Ecto neural progenitor cell (in vitro differentiated cells): ENCODE measurements at regions not wholly inside any gene's neighbourhood (a gene's known extent, or its start where the extent isn't known, plus 50 kb on each side); places are given as distances from the start of the nearest gene placed in this dataset.

Source experiments
- DNase-seq: peaks from one replicate; pipeline ENCODE4 v3.0.0-alpha.2; 2018; ENCODE audit warnings: low spot score

DNA sequence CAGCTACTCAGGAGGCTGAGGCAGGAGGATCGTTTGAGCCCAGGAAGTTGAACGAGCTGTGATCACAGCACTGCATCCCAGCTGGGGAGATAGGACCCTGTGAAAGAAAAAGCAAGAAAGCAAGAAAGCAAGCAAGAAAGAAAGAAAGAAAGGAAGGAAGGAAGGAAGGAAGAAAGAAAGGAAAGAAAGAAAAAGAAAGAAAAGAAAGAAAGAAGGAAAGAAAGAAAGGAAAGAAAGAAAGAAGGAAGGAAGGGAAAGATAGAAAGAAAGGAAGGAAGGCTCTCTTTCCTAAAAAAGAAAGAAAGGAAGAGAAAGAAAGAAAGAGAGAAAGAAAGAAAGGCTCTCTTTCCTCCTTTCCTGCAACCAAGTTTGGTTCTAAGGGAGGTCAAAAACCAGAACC is 380.3 kb downstream of the PCNX1 start:
- DNase-seq, result no peak

DNA sequence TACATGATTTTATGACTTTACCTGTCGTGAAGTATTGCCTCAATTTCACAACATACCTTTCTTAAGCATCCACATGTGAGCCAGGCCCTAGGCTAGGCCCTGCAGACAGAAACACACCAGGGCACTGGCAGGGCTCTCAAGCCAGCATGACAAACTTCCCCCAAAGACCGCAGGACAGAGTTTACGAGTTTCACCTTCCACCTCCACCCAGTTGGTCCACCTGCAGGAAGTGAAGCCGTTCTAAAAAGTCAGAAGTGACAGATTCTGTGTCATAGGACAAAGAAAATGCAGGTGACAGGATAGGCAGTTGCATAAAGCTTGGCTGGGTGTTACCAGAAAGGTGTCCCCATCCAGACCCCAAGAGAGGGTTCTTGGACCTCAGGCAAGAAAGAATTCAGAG is 382.3 kb downstream of the PCNX1 start:
- no peak for DNase-seq

- DNase-seq, result no peak
These were observed 383.0 kb downstream of the PCNX1 start for GRCh38 chr14:71290301-71290700.

DNA sequence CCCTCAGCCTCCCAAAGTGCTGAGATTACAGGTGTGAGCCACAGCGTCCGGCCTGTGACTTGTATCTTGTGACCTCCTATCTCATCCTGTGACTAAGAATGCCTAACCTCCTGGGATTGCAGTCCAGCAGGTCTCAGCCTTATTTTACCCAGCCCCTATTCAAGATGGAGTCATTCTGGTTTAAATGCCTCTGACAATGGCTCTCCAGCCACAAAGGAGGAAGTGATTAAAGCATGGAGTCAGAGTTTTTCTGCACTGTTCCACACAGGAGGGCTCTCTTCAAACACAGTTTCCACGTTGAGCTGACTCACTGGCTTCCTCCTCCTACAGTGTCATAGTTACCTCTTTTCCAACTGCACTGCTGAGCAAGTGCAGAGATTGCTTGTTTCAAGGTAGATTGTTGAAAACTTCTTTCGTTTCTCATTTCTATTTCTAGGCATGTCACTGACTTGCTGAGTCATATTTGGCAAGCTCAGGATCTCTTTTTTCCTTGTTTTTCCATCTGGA is 383.8 kb downstream of the PCNX1 start:
- DNase-seq, result no peak

GRCh38 chr14:71296184-71296583 is 388.9 kb downstream of the PCNX1 start:
- no peak for DNase-seq

- no peak for DNase-seq
These were observed 393.5 kb downstream of the PCNX1 start for GRCh38 chr14:71300566-71301330.

- DNase-seq, result no peak
These were observed 394.4 kb downstream of the PCNX1 start for GRCh38 chr14:71301611-71302010.

DNA sequence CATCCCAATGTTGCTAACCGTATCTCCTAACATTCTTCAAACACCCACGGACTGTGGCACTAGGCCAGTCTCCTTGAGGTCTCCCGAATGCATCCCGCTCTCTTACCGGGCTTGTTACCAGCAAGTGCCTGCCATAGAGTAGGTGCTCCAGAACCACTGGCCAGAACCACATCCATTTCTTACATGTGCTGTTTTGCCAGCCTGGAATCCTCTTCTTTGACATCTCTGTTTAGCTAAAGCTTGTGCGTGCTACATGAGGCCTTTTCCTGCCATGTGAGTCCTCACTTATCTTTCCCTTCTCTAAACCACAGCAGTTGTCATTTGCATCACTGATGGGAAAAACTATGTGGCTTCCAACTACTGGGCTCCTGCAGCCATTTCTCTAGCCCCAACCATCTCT is 397.4 kb downstream of the PCNX1 start:
- DNase-seq, result no peak

GRCh38 chr14:71308671-71309070 is 401.4 kb downstream of the PCNX1 start:
- DNase-seq, result no peak

- DNase-seq, result no peak
These were observed 402.5 kb downstream of the PCNX1 start for GRCh38 chr14:71309756-71310155.

GRCh38 chr14:71311061-71311460 is 403.8 kb downstream of the PCNX1 start:
- no peak for DNase-seq

- DNase-seq, result no peak
These were observed 407.5 kb downstream of the PCNX1 start for GRCh38 chr14:71314717-71315116.

- no peak for DNase-seq
These were observed 410.3 kb downstream of the PCNX1 start for GRCh38 chr14:71317385-71318096.

GRCh38 chr14:71318097-71318459 is 410.8 kb downstream of the PCNX1 start:
- DNase-seq, result no peak

GRCh38 chr14:71319666-71320065 is 412.4 kb downstream of the PCNX1 start:
- DNase-seq, result no peak

DNA sequence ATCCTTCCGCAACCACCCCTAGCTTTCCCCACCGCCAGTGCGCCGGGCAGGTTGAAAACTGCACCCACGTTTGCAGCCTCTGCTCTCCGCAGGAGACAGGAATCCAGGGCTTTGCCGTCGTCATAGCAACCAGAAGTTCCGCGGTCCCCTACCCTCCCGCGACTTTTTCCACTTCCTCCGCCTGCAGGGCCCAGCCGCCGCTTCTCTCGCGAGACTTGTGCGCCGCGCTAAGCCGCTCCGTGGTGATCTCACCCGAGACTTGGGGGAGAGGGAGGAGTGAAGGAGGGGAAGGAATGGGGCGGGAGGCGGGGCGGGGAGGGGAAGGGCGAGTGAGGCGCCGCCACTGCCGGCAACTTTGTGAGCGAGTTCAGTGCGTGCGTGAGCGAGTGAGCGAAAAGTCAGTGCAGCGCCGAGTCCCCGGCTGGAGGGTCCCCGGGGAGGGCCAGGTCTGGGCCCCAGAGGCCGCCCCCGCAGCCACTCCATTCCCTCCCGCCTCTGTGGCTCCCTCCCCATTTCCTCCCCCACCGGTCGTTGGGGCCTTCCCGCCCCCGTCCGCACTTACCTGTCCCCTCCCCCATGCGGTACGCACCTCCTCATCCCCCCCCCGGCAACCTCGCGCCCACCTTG is 413.0 kb downstream of the PCNX1 start, which contains the start of gene SIPA1L1:
SIPA1L1 (plus strand) TSS at position 370 of the 627 bp plus-strand sequence.
- peak; percentile 97 for DNase-seq

GRCh38 chr14:71320734-71321573 is 413.7 kb downstream of the PCNX1 start:
- DNase-seq, result peak; percentile 80

DNA sequence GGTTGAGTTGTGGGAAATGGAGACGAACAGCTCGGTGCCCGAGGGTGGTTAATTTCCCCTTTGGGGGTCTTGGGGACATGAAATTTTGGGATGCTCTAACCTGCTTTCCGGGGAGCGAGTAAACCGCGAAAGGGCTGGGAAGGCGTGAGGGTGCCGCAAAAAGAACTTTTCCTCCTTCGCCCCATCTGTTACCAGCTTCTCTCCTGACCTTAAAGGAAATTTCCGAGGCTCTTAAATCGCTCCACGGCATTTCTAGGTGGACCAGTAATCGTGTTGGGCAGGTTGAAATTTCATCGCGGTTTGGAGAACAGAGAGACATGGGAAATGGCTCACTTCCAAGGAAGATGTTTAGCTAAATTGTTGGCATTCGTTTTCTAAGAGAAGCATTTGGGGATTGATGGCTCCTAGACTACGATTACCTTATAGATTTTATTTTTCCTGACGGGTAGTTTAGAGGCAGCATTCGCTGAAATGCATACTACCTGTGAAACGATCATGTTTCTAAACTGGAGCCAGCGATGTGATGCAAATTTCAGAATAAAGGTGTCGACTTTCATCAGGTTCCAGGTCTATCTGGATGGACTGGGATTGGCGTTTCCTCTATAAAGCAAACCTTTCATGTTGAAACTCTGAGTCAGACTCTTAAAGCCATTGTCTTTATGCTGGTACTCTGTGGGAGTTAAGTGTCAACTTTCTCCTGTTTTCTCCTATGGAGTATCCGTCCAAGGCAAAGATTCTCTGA is 414.5 kb downstream of the PCNX1 start:
- DNase-seq, result no peak

DNA sequence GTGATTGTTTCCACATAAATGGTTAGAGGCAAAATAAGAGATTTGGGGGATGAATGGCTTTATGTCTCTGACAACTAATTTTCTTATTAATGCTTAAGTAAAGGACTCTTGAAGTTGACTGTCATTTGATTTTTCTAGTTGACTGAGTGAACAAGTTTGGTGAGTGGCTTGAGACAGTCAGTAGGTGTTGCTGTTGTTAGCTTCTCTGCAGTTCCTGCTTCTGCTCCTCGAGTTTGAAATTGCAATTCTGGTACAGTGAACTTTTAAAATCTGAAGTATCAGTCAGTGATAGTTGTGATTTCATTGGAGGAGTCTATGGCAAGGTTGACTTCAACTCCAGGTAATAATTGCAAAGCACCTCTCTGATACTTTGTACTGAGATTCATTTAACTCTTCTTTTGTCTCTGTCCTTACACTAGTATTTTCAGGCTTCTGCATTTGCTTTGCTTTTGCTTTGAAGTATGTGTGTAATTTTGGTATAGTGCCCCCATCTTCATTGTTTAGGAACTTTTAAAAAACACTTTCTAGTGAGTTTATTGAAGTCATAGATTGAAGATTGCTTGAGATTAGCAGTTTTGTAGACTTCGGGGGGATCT is 415.5 kb downstream of the PCNX1 start:
- no peak for DNase-seq

- no peak for DNase-seq
These were observed 417.6 kb downstream of the PCNX1 start for GRCh38 chr14:71324767-71325272.

DNA sequence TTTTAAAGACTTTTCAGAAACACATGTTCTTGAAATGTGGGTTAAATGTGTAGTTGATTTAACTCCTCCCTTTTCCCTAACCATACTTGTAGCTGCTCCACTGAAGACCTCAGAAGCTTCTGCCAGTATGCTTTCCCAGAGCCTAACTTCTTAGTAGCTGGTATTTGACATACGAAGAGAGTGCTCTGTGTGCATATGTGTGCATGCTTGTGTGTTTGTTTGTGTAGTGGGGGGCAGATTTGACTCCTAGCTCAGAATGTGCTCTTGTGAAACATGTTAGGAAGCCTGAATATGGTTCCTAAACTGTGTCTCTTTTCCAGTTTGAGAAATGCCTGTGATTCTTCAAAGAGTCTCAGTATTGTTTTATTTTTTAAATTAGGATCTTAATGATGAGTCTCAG is 420.4 kb downstream of the PCNX1 start:
- no peak for DNase-seq
